Uterus (tissue), 2 donors: ENCODE measurements at regions not wholly inside any gene's neighbourhood (a gene's known extent, or its start where the extent isn't known, plus 50 kb on each side); places are given as distances from the start of the nearest gene placed in this dataset.

Source experiments
- POLR2A ChIP-seq, 2 donors: fragments of 450-650 bp; IDR thresholded peaks; one replicate each; pipeline ENCODE4 v1.6.1; 2016; ENCODE audit warnings: antibody characterized with exemption in 2 of 2, mild to moderate bottlenecking in 1 of 2, moderate library complexity in 1 of 2
- TF ChIP-seq, protein P1 (sequence below), 4 experiments: fragments of 200-600 bp in 2 of 4; fragments of 450-650 bp in 2 of 4; sonication (generic) in 2 of 4; IDR thresholded peaks; one replicate each; pipeline ENCODE4 v1.5.1; 2016 to 2019; ENCODE audit warnings: antibody characterized with exemption in 4 of 4, mild to moderate bottlenecking in 2 of 4, moderate library complexity in 1 of 4

DNA sequence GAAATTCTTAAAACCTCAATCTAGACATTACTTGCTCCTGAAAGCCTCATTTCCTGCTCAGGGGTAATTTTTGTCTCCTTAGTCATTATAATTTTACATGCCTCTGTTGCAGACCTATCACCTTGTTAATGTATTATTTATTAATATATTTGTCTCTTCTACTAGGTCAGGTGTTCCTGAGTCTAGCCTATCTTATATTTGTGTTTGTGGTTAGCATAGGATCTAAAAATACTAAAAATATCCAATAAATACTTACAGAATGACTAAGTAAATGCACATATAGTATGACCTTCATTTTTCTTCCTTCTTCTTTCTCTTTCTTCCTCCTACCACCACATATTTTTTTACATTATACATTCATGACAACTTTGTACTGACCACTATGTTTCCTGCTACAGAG is 268.9 kb upstream of the HS3ST5 start:
- TF ChIP-seq, protein P1, sequence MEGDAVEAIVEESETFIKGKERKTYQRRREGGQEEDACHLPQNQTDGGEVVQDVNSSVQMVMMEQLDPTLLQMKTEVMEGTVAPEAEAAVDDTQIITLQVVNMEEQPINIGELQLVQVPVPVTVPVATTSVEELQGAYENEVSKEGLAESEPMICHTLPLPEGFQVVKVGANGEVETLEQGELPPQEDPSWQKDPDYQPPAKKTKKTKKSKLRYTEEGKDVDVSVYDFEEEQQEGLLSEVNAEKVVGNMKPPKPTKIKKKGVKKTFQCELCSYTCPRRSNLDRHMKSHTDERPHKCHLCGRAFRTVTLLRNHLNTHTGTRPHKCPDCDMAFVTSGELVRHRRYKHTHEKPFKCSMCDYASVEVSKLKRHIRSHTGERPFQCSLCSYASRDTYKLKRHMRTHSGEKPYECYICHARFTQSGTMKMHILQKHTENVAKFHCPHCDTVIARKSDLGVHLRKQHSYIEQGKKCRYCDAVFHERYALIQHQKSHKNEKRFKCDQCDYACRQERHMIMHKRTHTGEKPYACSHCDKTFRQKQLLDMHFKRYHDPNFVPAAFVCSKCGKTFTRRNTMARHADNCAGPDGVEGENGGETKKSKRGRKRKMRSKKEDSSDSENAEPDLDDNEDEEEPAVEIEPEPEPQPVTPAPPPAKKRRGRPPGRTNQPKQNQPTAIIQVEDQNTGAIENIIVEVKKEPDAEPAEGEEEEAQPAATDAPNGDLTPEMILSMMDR (IDR thresholded peaks at IDR 0.05), result no peak
- TF ChIP-seq POLR2A (IDR thresholded peaks at IDR 0.05), result no peak
